ENCODE measurements at regions not wholly inside any gene's neighbourhood (a gene's known extent, or its start where the extent isn't known, plus 50 kb on each side); places are given as distances from the start of the nearest gene placed in this dataset.

GRCh38 chr4:108361886-108362285 is 193.2 kb upstream of the LEF1 start:
- no peak for DNase-seq (ENCODE audit: low spot score)

- no peak for DNase-seq (ENCODE audit: low spot score)
Measured at GRCh38 chr4:108361446-108361820, 192.7 kb upstream of the LEF1 start.

- DNase-seq (ENCODE audit: low spot score), result peak; percentile 50
Measured at GRCh38 chr4:108360754-108361445, 192.2 kb upstream of the LEF1 start.

GRCh38 chr4:108359986-108360681 is 191.4 kb upstream of the LEF1 start:
- DNase-seq (ENCODE audit: low spot score), result no peak

- no peak for DNase-seq (ENCODE audit: low spot score)
Measured at GRCh38 chr4:108359130-108359985, 190.6 kb upstream of the LEF1 start.

GRCh38 chr4:108355902-108356535 is 187.3 kb upstream of the LEF1 start:
- DNase-seq (ENCODE audit: low spot score), result no peak

- DNase-seq (ENCODE audit: low spot score), result no peak
Measured at GRCh38 chr4:108355186-108355901, 186.6 kb upstream of the LEF1 start.

- no peak for DNase-seq (ENCODE audit: low spot score)
Measured at GRCh38 chr4:108352664-108353308, 184.1 kb upstream of the LEF1 start.

GRCh38 chr4:108351791-108352190 is 183.1 kb upstream of the LEF1 start:
- peak; percentile 19 for DNase-seq (ENCODE audit: low spot score)

- no peak for DNase-seq (ENCODE audit: low spot score)
Measured at GRCh38 chr4:108350332-108350731, 181.6 kb upstream of the LEF1 start.

- DNase-seq (ENCODE audit: low spot score), result peak; percentile 10
Measured at GRCh38 chr4:108346818-108347210, 178.1 kb upstream of the LEF1 start.

- peak; percentile 71 for DNase-seq (ENCODE audit: low spot score)
Measured at GRCh38 chr4:108345862-108346817, 177.4 kb upstream of the LEF1 start.

GRCh38 chr4:108342325-108342970 is 173.7 kb upstream of the LEF1 start:
- DNase-seq (ENCODE audit: low spot score), result no peak

GRCh38 chr4:108337923-108338322 is 169.2 kb upstream of the LEF1 start:
- peak; percentile 23 for DNase-seq (ENCODE audit: low spot score)

- peak; percentile 80 for DNase-seq (ENCODE audit: low spot score)
Measured at GRCh38 chr4:108336076-108336475, 167.3 kb upstream of the LEF1 start.

GRCh38 chr4:108335081-108335480 is 166.3 kb upstream of the LEF1 start:
- no peak for DNase-seq (ENCODE audit: low spot score)

GRCh38 chr4:108334031-108334430 is 165.3 kb upstream of the LEF1 start:
- no peak for DNase-seq (ENCODE audit: low spot score)

- no peak for DNase-seq (ENCODE audit: low spot score)
Measured at GRCh38 chr4:108333353-108333942, 164.7 kb upstream of the LEF1 start.
